ENCODE measurements at regions not wholly inside any gene's neighbourhood (a gene's known extent, or its start where the extent isn't known, plus 50 kb on each side); places are given as distances from the start of the nearest gene placed in this dataset.

DNA sequence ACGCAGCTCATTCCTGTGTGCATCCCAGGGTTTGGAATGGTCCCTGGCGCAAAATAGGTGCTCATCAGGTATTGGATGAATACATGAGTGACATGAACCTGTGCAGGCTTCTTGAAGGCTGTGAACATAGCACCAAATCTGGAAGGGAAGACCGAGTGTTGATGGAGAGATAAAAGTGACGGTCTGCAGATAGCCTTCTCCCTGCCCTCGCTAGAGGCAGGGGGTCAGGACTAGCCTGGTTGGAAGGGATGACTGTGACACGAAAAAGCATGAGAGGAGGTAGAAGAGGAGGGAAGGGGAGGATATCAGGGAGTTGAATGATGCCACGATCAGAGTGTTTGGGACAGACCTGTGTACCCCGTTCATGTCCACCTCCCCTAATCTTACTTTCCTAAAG, 267.1 kb downstream of the XXYLT1 start:
- TF ChIP-seq, protein P1, sequence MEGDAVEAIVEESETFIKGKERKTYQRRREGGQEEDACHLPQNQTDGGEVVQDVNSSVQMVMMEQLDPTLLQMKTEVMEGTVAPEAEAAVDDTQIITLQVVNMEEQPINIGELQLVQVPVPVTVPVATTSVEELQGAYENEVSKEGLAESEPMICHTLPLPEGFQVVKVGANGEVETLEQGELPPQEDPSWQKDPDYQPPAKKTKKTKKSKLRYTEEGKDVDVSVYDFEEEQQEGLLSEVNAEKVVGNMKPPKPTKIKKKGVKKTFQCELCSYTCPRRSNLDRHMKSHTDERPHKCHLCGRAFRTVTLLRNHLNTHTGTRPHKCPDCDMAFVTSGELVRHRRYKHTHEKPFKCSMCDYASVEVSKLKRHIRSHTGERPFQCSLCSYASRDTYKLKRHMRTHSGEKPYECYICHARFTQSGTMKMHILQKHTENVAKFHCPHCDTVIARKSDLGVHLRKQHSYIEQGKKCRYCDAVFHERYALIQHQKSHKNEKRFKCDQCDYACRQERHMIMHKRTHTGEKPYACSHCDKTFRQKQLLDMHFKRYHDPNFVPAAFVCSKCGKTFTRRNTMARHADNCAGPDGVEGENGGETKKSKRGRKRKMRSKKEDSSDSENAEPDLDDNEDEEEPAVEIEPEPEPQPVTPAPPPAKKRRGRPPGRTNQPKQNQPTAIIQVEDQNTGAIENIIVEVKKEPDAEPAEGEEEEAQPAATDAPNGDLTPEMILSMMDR (IDR thresholded peaks at IDR 0.05) = no peak
- TF ChIP-seq POLR2A (IDR thresholded peaks at IDR 0.05) = no peak

Data from thyroid gland (tissue), 4 donors.